ENCODE measurements at regions not wholly inside any gene's neighbourhood (a gene's known extent, or its start where the extent isn't known, plus 50 kb on each side); places are given as distances from the start of the nearest gene placed in this dataset.
A peak's percentile ranks its signal among the peaks of the same experiment; 100 is the strongest.
"Not testable (repeated sequence)": the region's sequence is repeated elsewhere in the genome, so short reads cannot be mapped to it uniquely, and the experiment has no call there.

DNA sequence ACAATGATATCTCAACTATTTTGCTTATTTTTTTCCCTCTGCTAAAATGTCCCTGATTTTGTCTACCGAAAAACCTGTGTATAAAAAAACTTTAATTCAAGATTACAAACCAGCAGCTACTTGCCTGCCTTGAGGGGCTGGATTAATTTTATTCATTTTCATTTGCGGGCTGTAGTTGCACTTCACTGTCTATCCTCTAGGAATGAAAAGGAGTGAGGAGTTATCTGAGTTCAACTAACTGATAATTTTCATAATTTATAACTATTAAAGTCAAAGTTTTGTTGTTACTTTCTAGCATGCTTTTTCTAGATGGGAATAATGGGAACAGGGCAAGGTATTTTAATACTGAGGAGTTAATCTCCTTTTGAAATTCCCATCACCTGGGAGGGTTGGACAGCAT is 50.3 kb upstream of the AGTPBP1 start:
- H2AFZ ChIP-seq (ENCODE audit: low read length); H3K36me3 ChIP-seq (ENCODE audit: insufficient read depth, low read length); H3K27me3 ChIP-seq (ENCODE audit: insufficient read depth, low read length); H3K27ac ChIP-seq (ENCODE audit: low read depth, low read length); H3K9me3 ChIP-seq (ENCODE audit: low read depth, low read length); H3K4me2 ChIP-seq (ENCODE audit: insufficient read depth, low read length); H3K4me3 ChIP-seq (ENCODE audit: insufficient read depth, low read length); DNase-seq (ENCODE audit: insufficient read length, low spot score, missing footprints); H3K79me2 ChIP-seq (ENCODE audit: insufficient read depth, low read length); H4K20me1 ChIP-seq (ENCODE audit: insufficient read depth, low read length); H3K4me1 ChIP-seq (ENCODE audit: insufficient read depth, low read length): not testable (repeated sequence)

DNA sequence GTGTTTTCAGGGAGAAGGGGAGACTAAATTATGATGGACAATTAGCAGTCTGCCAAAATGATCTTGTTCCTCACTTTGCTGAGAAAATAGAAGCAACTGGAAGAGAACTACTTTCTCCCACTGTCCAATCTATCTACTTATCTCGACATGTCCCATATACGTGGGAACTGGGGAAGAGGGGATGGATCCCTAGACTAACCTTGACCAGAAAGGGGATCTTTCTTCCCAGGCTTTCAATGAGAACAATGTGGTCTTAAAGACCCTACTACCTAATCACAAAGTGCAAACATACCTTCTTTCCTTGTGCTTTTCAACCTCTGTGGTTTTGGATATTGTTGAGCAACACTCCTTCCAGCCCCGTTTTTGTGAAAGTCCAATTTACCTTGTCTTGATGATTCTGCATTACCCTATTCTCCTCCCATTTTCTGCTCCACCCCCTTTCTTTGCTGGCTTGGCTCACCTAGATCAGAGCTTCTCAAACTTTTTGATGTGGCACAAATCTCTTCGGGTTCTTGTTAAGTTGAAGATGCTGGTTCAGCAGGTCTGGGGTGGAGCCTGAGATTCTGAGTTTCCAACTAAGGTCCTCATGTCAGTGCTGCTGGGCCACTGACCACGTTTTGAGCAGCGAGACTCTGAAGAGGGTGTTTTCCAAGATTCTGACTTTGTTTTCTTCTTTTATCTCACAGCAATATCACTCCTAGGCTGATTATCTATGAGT is 61.4 kb upstream of the AGTPBP1 start:
- not testable (repeated sequence) for H3K9me3 ChIP-seq (ENCODE audit: low read depth, low read length); DNase-seq (ENCODE audit: insufficient read length, low spot score, missing footprints); H3K79me2 ChIP-seq (ENCODE audit: insufficient read depth, low read length); H3K4me2 ChIP-seq (ENCODE audit: insufficient read depth, low read length); H3K27me3 ChIP-seq (ENCODE audit: insufficient read depth, low read length); H3K4me3 ChIP-seq (ENCODE audit: insufficient read depth, low read length); H3K4me1 ChIP-seq (ENCODE audit: insufficient read depth, low read length); H2AFZ ChIP-seq (ENCODE audit: low read length); H4K20me1 ChIP-seq (ENCODE audit: insufficient read depth, low read length); H3K36me3 ChIP-seq (ENCODE audit: insufficient read depth, low read length); H3K27ac ChIP-seq (ENCODE audit: low read depth, low read length)

DNA sequence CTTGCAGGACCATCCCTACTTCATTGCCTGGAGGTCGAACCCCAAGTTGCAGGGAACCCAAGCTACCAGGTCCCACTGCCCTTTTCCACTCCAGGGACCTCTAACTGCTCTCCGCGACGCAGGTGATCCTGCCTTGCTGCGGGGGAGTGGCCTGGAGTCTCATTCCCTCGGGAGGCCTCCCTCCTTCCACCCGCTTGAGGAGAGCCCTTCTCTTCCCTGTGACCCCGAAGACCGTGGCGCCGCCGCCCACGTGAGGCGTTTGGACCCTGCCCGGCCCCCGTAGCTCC is 63.0 kb upstream of the AGTPBP1 start:
- peak overlapping the region; percentile 18 for H2AFZ ChIP-seq (ENCODE audit: low read length)
- not testable (repeated sequence) for H4K20me1 ChIP-seq (ENCODE audit: insufficient read depth, low read length); DNase-seq (ENCODE audit: insufficient read length, low spot score, missing footprints); H3K27me3 ChIP-seq (ENCODE audit: insufficient read depth, low read length); H3K27ac ChIP-seq (ENCODE audit: low read depth, low read length); H3K4me1 ChIP-seq (ENCODE audit: insufficient read depth, low read length); H3K9me3 ChIP-seq (ENCODE audit: low read depth, low read length); H3K36me3 ChIP-seq (ENCODE audit: insufficient read depth, low read length); H3K79me2 ChIP-seq (ENCODE audit: insufficient read depth, low read length)
- peak overlapping the region; percentile 54 for H3K4me2 ChIP-seq (ENCODE audit: insufficient read depth, low read length)
- H3K4me3 ChIP-seq (ENCODE audit: insufficient read depth, low read length): peak overlapping the region; percentile 77

DNA sequence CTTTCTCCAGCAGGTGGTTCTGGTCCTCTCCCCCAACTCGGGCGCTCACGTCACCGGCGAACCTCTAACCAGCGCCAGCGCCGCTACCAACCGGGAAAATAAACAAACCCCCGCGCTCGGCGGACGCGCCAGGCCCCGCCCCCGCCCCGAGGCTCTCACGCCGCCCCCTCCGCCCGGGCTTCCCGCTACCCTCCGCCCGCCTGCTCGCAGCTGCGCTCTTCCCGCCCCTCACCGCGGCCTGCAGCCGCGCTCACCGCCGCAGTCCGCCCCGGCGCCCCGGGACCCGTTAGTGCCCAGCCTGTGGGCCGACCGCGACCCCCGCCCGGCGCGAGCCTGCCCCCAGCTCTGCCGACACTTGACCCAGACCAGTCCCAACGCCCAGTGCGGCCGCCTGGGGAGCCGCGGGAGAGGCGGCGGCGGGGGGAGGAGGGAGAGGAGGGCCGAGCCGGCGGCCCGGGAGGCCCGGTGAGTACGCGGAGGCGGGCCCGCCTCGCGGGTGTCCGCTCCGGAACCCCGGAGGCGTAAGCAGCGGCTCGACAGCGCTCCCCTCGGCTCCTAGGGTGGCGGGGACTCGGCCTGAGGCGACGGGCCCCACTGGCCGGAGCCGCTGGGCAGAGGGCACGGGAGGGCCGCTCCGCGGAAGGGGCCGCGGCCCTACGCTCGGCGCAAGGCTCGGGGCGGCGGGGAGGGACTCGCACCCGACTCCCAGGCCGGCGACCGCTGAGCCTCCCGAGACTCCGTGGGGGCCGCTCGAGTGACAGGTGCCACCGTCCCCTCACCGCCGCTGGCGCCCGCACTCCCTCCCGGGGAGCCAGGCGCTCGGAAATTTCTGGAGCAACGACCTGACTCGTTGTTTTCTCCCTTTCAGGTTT is 63.6 kb upstream of the AGTPBP1 start:
- H3K4me3 ChIP-seq (ENCODE audit: insufficient read depth, low read length): peak overlapping the region; percentile 77
- H2AFZ ChIP-seq (ENCODE audit: low read length): peak overlapping the region; percentile 75
- not testable (repeated sequence) for H3K27me3 ChIP-seq (ENCODE audit: insufficient read depth, low read length); H4K20me1 ChIP-seq (ENCODE audit: insufficient read depth, low read length); H3K36me3 ChIP-seq (ENCODE audit: insufficient read depth, low read length); H3K27ac ChIP-seq (ENCODE audit: low read depth, low read length); H3K9me3 ChIP-seq (ENCODE audit: low read depth, low read length); H3K4me1 ChIP-seq (ENCODE audit: insufficient read depth, low read length); H3K79me2 ChIP-seq (ENCODE audit: insufficient read depth, low read length)
- peak overlapping the region; percentile 84 for H3K4me2 ChIP-seq (ENCODE audit: insufficient read depth, low read length)
- TF ChIP-seq, protein P1, sequence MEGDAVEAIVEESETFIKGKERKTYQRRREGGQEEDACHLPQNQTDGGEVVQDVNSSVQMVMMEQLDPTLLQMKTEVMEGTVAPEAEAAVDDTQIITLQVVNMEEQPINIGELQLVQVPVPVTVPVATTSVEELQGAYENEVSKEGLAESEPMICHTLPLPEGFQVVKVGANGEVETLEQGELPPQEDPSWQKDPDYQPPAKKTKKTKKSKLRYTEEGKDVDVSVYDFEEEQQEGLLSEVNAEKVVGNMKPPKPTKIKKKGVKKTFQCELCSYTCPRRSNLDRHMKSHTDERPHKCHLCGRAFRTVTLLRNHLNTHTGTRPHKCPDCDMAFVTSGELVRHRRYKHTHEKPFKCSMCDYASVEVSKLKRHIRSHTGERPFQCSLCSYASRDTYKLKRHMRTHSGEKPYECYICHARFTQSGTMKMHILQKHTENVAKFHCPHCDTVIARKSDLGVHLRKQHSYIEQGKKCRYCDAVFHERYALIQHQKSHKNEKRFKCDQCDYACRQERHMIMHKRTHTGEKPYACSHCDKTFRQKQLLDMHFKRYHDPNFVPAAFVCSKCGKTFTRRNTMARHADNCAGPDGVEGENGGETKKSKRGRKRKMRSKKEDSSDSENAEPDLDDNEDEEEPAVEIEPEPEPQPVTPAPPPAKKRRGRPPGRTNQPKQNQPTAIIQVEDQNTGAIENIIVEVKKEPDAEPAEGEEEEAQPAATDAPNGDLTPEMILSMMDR (IDR thresholded peaks at IDR 0.05; ENCODE audit: extremely low read depth, low read depth, low read length): peak; percentile 10
- peak; percentile 86 for DNase-seq (ENCODE audit: insufficient read length, low spot score, missing footprints)

DNA sequence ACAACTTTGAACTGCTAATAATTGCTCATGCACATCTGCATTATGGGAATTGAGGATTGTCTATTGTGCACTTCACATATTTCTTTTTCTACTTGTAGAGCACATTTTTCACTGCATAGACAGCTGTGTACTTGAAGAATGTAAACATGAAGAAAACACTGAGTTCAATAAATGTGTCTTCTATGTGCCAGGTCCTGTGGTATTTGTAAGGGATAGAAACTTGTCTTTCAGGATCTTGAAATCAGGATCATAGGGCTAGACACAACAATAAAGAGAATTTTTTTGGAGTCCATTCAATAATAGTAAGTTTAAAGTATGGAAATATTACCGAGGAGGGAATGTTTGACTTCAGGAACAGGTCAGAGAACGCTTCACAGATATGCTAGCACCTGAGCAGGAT is 66.6 kb upstream of the AGTPBP1 start:
- not testable (repeated sequence) for H3K79me2 ChIP-seq (ENCODE audit: insufficient read depth, low read length); H3K4me2 ChIP-seq (ENCODE audit: insufficient read depth, low read length); H3K36me3 ChIP-seq (ENCODE audit: insufficient read depth, low read length); H3K27me3 ChIP-seq (ENCODE audit: insufficient read depth, low read length); H3K4me1 ChIP-seq (ENCODE audit: insufficient read depth, low read length); DNase-seq (ENCODE audit: insufficient read length, low spot score, missing footprints); H4K20me1 ChIP-seq (ENCODE audit: insufficient read depth, low read length); H3K27ac ChIP-seq (ENCODE audit: low read depth, low read length); H2AFZ ChIP-seq (ENCODE audit: low read length); H3K4me3 ChIP-seq (ENCODE audit: insufficient read depth, low read length); H3K9me3 ChIP-seq (ENCODE audit: low read depth, low read length)

DNA sequence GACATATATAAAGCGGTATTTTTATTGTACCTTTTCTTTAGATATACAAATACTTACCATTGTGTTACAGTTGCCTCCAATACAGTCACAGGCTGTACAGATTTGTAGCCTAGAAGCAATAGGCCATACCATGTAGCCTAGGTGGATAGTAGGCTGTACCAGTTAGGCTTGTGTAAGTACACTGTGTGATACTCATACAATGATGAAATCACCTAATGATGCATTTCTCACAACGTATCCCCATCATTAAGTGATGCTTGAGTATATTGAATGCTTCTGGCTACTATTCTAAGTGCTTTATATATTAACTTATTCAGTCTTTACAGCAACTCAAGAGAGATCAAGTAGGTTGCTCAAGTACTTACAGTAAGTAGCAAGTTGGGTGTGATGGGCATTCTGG is 71.6 kb upstream of the AGTPBP1 start:
- H3K36me3 ChIP-seq (ENCODE audit: insufficient read depth, low read length); H3K4me3 ChIP-seq (ENCODE audit: insufficient read depth, low read length); H3K27ac ChIP-seq (ENCODE audit: low read depth, low read length); H3K27me3 ChIP-seq (ENCODE audit: insufficient read depth, low read length); DNase-seq (ENCODE audit: insufficient read length, low spot score, missing footprints); H3K4me1 ChIP-seq (ENCODE audit: insufficient read depth, low read length); H4K20me1 ChIP-seq (ENCODE audit: insufficient read depth, low read length); H3K9me3 ChIP-seq (ENCODE audit: low read depth, low read length); H3K79me2 ChIP-seq (ENCODE audit: insufficient read depth, low read length); H2AFZ ChIP-seq (ENCODE audit: low read length); H3K4me2 ChIP-seq (ENCODE audit: insufficient read depth, low read length): not testable (repeated sequence)

DNA sequence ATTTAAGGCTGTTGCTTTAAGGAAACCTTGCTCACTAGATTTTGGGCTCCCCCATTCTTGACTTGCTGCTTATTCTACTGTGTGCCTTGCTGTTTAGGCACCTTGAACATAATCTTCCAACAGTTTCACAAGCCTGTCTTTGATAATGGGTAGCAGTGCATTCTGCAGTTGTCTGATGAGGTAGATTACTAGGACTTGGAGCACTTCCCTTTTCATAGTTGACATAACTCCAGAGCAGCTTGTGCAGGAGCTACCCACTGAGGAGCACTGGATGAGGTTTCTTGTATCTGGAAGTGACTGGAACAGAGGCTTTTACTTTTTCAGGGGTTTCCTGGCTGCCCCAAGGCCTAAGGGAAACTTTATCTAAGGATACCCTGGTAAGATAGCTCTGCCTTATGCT is 73.0 kb upstream of the AGTPBP1 start:
- not testable (repeated sequence) for H2AFZ ChIP-seq (ENCODE audit: low read length); H3K9me3 ChIP-seq (ENCODE audit: low read depth, low read length); H3K4me3 ChIP-seq (ENCODE audit: insufficient read depth, low read length); H3K36me3 ChIP-seq (ENCODE audit: insufficient read depth, low read length); H3K79me2 ChIP-seq (ENCODE audit: insufficient read depth, low read length); H3K27ac ChIP-seq (ENCODE audit: low read depth, low read length); H3K4me1 ChIP-seq (ENCODE audit: insufficient read depth, low read length); H3K27me3 ChIP-seq (ENCODE audit: insufficient read depth, low read length); H4K20me1 ChIP-seq (ENCODE audit: insufficient read depth, low read length); DNase-seq (ENCODE audit: insufficient read length, low spot score, missing footprints); H3K4me2 ChIP-seq (ENCODE audit: insufficient read depth, low read length)

All from osteoblast (primary cell).